ENCODE measurements at regions not wholly inside any gene's neighbourhood (a gene's known extent, or its start where the extent isn't known, plus 50 kb on each side); places are given as distances from the start of the nearest gene placed in this dataset.

- TF ChIP-seq CTCF (IDR thresholded peaks at IDR 0.05) (no peak), POLR2AphosphoS5 (IDR thresholded peaks at IDR 0.05) (no peak)
Observed at GRCh38 chr15:96767703-96768434, 437.4 kb downstream of the NR2F2 start.

All from breast epithelium (tissue), 3 donors.